ENCODE measurements at regions not wholly inside any gene's neighbourhood (a gene's known extent, or its start where the extent isn't known, plus 50 kb on each side); places are given as distances from the start of the nearest gene placed in this dataset.
"Not testable (repeated sequence)": the region's sequence is repeated elsewhere in the genome, so short reads cannot be mapped to it uniquely, and the experiment has no call there.

- intact Hi-C loops (cut with DNase I, micrococcal nuclease): no loop called here
- peak; percentile 9 to 34 for DNase-seq
- ATAC-seq: peak; percentile 84
These were observed 80.3 kb upstream of the FLT1 start for GRCh38 chr13:28575200-28575599.

- DNase-seq (peak; percentile 15 to 72), ATAC-seq (peak; percentile 92)
- intact Hi-C loops (cut with DNase I, micrococcal nuclease): no loop called here
These were observed 79.8 kb upstream of the FLT1 start for GRCh38 chr13:28574617-28575142.

DNA sequence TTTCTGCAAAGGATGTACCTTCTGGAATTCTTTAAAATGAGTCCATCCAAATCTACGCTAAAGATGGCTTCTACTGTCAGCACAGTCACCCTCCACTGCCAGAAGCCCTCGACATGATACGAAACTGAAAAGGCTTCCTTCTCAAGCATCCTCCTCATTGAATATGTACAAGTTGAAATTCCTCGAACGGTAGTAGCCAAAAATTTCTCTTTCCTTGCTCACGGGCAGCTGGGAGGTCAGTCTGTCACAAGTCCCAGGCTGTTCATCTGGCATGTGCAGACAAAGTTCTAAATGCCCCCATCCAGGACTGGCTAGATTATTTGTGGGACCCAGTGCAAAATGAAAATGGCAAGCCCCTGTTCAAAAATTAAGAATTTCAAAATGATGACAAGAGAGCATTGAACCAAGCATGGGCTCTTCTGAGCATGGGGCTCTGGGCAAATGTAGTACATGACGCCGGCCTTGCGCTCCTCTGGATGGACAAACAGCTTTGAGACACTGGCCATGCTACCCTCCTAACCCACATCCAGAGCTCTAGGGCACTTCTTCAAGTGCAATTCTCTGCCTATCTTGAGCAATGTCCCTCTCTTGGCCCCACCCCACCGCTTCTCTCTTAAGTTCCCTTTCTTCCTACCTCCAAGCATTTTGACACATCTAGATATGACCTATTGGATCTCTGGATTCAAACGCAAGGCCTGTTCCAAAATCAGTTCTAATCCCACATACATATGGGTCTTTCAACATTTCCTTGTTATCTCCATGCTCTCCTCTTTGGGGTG lies 78.9 kb upstream of the FLT1 start:
- intact Hi-C loops (cut with DNase I, micrococcal nuclease): no loop called here
- no peak for ATAC-seq
- DNase-seq: no peak

DNA sequence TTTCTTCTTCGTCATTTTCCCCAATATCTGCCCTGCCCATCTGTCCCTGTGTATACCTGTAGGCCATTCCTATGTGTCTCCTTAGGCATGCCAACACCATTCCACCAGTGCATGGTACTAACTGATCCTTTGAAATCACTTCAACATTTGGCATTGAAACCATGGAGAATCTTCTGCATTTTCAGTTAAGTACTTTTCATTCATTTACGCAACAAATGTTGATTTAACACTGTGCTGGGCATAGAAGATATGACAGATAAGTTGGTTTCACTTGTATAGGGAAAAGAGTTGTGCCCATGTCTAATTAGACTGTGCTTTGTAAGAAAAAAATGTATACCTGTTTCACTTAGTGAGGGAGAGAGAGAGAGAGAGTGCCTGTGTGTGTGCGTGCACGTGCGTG lies 77.9 kb upstream of the FLT1 start:
- intact Hi-C loops (cut with DNase I, micrococcal nuclease): no loop called here
- no peak for ATAC-seq
- DNase-seq: no peak

DNA sequence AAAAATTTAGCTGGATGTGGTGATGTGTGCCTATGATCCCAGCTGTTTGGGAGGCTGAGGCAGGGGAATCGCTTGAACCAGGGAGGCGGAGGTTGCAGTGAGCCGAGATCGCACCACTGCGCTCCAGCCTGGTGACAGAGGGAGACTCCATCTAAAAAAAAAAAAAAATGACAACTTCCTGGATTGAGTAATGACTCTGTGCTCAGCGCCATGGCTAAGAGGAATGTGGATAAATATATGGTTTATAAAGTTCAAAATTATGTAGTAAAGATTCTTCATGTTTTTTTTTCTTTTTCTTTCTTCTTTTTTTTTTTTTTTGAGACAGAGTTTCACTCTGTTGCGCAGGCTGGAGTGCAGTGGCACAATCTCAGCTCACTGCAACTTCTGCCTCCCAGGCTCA lies 75.4 kb upstream of the FLT1 start:
- DNase-seq; intact Hi-C loops (cut with DNase I, micrococcal nuclease); ATAC-seq: not testable (repeated sequence)

DNA sequence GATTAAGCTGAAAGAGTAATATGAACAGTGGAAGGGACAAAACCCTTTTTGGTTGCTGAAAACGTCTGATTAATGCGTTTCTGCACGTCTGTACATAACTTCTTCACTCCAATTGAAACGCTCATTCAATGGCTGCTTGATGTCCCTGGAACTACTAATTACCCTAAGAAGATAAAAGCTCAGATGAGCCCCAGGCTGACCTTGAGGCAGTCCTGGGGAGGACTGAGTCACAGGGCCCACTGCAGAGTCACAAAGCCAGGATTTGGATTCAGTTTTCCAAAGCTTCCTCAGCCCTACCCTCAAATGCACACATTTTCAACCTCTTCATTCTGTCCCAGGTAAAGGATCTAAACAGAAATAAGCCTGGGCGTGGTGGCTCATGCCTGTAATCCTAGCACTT lies 75.0 kb upstream of the FLT1 start:
- DNase-seq (no peak), ATAC-seq (no peak)
- intact Hi-C loops (cut with DNase I, micrococcal nuclease): no loop called here

GRCh38 chr13:28568286-28568685 lies 73.4 kb upstream of the FLT1 start:
- no peak for ATAC-seq
- intact Hi-C loops (cut with DNase I, micrococcal nuclease): no loop called here
- peak in 1 of 2 donors; percentile 58 for DNase-seq

DNA sequence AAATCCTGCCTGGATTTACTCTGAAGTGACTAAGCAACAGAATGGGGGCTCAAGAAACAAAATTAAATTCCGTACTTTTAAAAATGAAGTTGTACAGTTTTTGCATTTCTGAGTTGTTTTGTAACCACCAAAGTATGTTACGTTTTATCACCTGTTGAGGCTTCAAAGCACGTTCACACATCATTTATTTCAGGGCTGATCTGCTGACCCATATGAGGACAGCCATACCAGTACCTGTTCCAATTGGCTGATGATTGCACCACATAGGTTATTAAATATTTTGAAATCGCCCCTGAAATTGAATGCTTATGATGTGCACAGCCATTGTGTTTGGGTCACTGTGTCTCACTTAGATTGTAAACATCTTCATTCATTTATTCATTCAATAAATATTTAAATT lies 72.0 kb upstream of the FLT1 start:
- intact Hi-C loops (cut with DNase I, micrococcal nuclease): no loop called here
- DNase-seq (no peak), ATAC-seq (no peak)

DNA sequence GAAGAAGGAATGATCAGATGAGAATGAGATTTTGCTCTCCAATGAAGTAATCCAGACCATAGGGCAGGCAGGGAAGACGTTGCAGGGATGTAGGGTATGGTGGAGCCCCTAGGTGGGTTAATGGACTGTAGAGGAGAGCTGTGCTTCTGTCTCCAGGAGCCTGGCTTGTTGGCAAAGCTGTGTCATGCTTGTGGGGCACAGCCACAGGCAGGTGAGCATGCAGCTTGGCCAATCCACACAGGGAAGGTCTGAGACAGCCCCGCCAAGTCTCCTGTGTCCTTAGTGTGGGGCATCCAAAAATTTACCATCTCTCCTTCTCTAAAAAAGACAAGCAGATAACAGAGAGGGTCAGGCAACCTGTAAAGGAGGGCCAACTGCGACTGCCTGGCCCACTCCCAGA lies 71.4 kb upstream of the FLT1 start:
- DNase-seq (no peak), ATAC-seq (no peak)
- intact Hi-C loops (cut with DNase I, micrococcal nuclease): no loop called here

DNA sequence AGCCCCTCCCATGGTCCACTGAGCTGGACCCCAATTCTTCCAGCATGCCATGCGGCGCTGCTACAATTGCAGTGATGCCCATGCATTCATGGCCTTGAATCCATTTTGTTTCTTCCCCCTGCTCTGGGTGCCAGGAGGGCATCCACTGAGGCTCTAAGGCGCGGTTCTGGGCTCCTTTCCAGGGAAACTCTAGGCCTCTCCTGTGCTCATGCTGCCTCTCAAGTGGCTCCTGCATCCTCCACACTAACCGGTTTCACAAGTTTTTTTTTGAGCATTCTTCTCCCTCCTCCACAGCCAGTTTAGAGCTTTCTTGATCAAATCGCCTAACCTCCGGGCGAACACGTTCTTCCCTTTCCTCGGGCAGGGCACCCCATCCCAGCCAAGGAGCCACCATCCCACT lies 69.1 kb upstream of the FLT1 start:
- intact Hi-C loops (cut with DNase I, micrococcal nuclease): no loop called here
- ATAC-seq (peak; percentile 95), DNase-seq (peak; percentile 48 to 59)

DNA sequence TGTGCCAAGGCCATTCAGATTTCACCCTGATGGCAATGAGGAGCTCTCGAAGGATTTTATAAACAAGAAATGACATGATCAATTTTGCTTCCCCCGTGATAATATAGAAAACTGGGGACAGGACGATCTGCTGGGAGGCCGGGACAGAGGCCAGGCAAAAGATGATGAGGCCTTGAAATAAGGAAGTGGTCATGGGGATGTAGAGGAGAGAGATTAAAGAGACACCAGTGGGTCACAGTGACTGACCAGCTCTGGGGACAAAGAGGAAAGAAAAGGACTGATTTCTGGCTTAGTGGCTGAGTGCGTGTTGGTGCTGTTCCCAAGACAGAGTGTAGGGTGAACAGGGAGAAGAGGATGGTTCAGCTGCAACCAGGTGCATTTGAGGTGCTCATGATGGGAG lies 68.7 kb upstream of the FLT1 start:
- DNase-seq: no peak
- intact Hi-C loops (cut with DNase I, micrococcal nuclease): no loop called here
- ATAC-seq: no peak

DNA sequence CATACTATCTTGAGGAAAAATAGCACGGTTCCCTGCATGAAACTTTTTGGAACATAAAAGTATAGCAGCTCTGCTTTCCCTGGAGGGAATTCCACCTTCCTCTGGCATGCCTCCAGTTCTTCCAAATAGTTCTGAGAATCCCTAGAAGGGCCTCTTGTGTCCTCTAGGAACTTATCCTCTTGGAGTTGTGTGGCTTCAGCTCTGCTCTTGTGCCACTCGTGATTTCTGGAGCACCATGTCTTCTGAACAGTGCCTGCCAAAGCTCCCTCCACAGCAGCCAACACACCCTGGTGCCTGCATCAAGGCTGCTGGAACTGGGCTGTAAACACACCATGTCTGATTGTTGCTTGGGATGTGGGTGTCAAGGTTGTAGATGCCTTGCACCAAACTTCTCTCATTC lies 65.7 kb upstream of the FLT1 start:
- ATAC-seq: no peak
- DNase-seq: no peak
- intact Hi-C loops (cut with DNase I, micrococcal nuclease): no loop called here

GRCh38 chr13:28559636-28560259 lies 64.8 kb upstream of the FLT1 start:
- DNase-seq (no peak), ATAC-seq (no peak)
- intact Hi-C loops (cut with DNase I, micrococcal nuclease): no loop called here

DNA sequence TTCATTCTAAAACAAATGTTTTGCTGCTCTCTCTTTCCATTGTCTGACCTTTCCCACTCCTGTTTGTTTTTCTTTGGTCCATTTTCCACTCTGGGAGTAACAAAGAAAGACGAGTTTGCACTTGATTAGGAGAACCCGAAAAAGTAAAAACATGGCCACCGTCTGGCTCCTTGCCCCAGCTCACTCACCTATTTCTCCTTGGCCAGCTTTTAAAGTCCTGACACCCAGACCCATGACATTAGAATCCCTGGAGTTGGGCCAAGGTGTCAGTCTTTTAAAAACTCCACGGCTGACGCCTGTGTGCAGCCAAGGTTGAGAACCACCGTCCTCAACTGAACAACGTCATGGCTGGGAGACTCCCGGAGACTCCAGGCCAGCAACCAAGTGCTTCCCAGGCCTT lies 63.6 kb upstream of the FLT1 start:
- intact Hi-C loops (cut with DNase I, micrococcal nuclease): no loop called here
- DNase-seq: no peak
- no peak for ATAC-seq

DNA sequence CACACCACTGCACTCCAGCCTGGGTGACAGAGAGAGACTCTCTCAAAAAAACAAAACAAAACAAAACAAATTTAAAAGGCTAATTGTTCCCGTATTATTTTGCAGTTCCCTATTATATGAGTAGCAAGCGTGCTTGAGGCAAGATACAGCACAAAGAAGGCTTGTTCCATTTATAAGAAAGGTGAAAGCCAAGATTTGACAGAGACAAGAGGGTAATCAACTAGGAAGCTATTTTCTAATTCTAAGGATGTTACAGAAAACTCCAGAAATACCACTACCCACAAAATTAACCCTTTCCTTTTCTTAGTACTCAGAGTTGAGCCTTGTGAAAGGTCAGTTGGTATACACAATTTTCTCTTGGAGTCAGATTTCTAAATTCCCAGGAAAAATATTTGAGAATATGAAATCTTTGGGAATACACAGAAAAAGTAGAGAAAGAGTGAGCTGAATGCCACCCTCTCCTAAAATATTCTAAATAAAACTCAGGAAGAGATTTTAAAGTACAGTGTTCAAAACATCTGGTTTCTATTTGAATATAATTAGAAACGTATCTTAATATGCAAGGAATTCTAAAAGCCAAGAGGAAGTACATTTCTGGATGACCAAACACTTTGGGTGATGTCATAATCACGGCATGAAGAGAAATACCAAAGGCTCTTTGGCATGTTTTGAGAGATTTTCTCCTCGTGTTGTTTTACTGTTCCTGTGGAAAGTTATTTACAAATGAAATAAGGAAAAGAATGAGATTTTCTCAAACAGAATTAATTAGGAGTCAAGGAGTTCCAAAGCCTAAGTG lies 63.0 kb upstream of the FLT1 start:
- ATAC-seq: no peak
- no peak for DNase-seq
- intact Hi-C loops (cut with DNase I, micrococcal nuclease): no loop called here

- DNase-seq (no peak), ATAC-seq (no peak)
- intact Hi-C loops (cut with DNase I, micrococcal nuclease): no loop called here
These were observed 60.2 kb upstream of the FLT1 start for GRCh38 chr13:28555096-28555495.

GRCh38 chr13:28553971-28554370 lies 59.0 kb upstream of the FLT1 start:
- intact Hi-C loops (cut with DNase I, micrococcal nuclease): no loop called here
- ATAC-seq (no peak), DNase-seq (no peak)

DNA sequence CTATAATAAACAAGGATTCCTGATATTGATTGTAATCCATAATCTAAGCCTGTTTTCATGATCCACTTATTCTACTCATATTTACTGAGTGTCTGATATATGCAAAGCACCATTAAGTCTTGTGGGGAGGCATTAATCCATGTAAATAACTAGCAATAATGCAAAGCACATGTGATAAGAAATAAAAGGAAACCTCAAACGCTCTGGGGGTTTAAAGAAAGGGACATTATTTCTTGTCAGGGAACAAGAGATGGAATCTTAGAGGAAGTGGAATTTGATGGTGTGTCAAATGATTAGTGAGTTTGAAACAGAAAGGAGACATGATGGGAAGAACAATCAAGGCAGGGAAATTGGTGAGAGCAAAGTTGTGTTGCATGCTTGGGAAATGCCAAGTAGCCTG lies 57.4 kb upstream of the FLT1 start:
- intact Hi-C loops (cut with DNase I, micrococcal nuclease): no loop called here
- DNase-seq: no peak
- no peak for ATAC-seq

DNA sequence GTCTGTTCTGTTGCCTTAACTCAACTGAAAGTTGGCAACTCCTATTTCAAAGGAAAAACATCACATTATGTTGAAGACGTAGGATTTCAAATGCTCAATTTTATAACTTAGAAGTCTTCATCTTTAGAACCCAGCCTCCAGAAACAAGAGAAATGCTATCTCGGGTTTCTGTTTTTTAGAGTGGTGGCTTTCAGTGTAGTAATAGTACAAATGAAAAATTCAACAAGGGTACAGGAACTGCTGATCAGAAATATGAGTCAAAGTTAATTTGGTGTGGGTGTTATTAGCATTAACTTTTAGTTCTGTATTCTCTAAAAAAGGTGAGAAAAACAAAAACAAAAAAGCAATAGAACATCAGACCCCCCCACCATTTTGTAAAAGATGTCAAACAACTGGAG lies 56.6 kb upstream of the FLT1 start:
- intact Hi-C loops (cut with DNase I, micrococcal nuclease): no loop called here
- DNase-seq (no peak), ATAC-seq (no peak)

Measured in left colon (tissue), 2 donors.